ENCODE measurements at regions not wholly inside any gene's neighbourhood (a gene's known extent, or its start where the extent isn't known, plus 50 kb on each side); places are given as distances from the start of the nearest gene placed in this dataset.

GRCh38 chr14:62081951-62082350 lies 319.7 kb downstream of the SNAPC1 start:
- Histone ChIP-seq H3K4me3 (no peak overlapping the region), H3K4me1 (no peaks in the 10 kb centered on the region), H3K9me3 (no peaks in the 10 kb centered on the region), H3K36me3 (no peaks in the 10 kb centered on the region), H3K27me3 (no peaks in the 10 kb centered on the region), H3K27ac (no peak overlapping the region)
- TF ChIP-seq CTCF (IDR thresholded peaks at IDR 0.05) (no peak), POLR2AphosphoS5 (IDR thresholded peaks at IDR 0.05; ENCODE audit: insufficient read depth in 1 of 2, low read depth in 1 of 2) (no peak), POLR2A (IDR thresholded peaks at IDR 0.05) (no peak)
- DNase-seq (ENCODE audit: extremely low spot score in 2 of 2): no peak
- intact Hi-C loops (cut with DNase I): no loop called here

- H3K9me3 ChIP-seq: no peaks in the 10 kb centered on the region
- no peak overlapping the region for H3K4me3 ChIP-seq
- no peak for TF ChIP-seq POLR2AphosphoS5 (IDR thresholded peaks at IDR 0.05; ENCODE audit: insufficient read depth in 1 of 2, low read depth in 1 of 2)
- TF ChIP-seq CTCF (IDR thresholded peaks at IDR 0.05): no peak
- TF ChIP-seq POLR2A (IDR thresholded peaks at IDR 0.05): no peak
- no peaks in the 10 kb centered on the region for H3K27me3 ChIP-seq
- intact Hi-C loops (cut with DNase I): no loop called here
- DNase-seq (ENCODE audit: extremely low spot score in 2 of 2): no peak
- H3K27ac ChIP-seq: no peak overlapping the region
- no peaks in the 10 kb centered on the region for H3K36me3 ChIP-seq
- H3K4me1 ChIP-seq: no peaks in the 10 kb centered on the region
Measured at GRCh38 chr14:62082779-62083178, 320.6 kb downstream of the SNAPC1 start.

GRCh38 chr14:62084020-62084419 lies 321.8 kb downstream of the SNAPC1 start:
- no peaks in the 10 kb centered on the region for H3K9me3 ChIP-seq
- H3K36me3 ChIP-seq: no peaks in the 10 kb centered on the region
- H3K4me3 ChIP-seq: no peak overlapping the region
- no peak for DNase-seq (ENCODE audit: extremely low spot score in 2 of 2)
- no peaks in the 10 kb centered on the region for H3K27me3 ChIP-seq
- H3K4me1 ChIP-seq: no peaks in the 10 kb centered on the region
- TF ChIP-seq CTCF (IDR thresholded peaks at IDR 0.05) (no peak), POLR2AphosphoS5 (IDR thresholded peaks at IDR 0.05; ENCODE audit: insufficient read depth in 1 of 2, low read depth in 1 of 2) (no peak), POLR2A (IDR thresholded peaks at IDR 0.05) (no peak)
- H3K27ac ChIP-seq: no peak overlapping the region
- intact Hi-C loops (cut with DNase I): no loop called here

- intact Hi-C loops (cut with DNase I): no loop called here
- no peak for DNase-seq (ENCODE audit: extremely low spot score in 2 of 2)
- TF ChIP-seq CTCF (IDR thresholded peaks at IDR 0.05): no peak
- Histone ChIP-seq H3K4me1 (no peaks in the 10 kb centered on the region), H3K4me3 (no peak overlapping the region), H3K27ac (no peak overlapping the region), H3K27me3 (no peaks in the 10 kb centered on the region), H3K36me3 (no peaks in the 10 kb centered on the region), H3K9me3 (no peaks in the 10 kb centered on the region)
Measured at GRCh38 chr14:62087191-62087590, 325.0 kb downstream of the SNAPC1 start.

- intact Hi-C loops (cut with DNase I): no loop called here
- Histone ChIP-seq H3K9me3 (no peaks in the 10 kb centered on the region), H3K4me3 (no peak overlapping the region), H3K27me3 (no peaks in the 10 kb centered on the region), H3K36me3 (no peaks in the 10 kb centered on the region), H3K27ac (no peak overlapping the region), H3K4me1 (no peaks in the 10 kb centered on the region)
- no peak for DNase-seq (ENCODE audit: extremely low spot score in 2 of 2)
- TF ChIP-seq POLR2A (IDR thresholded peaks at IDR 0.05): no peak
- TF ChIP-seq CTCF (IDR thresholded peaks at IDR 0.05): no peak
- TF ChIP-seq POLR2AphosphoS5 (IDR thresholded peaks at IDR 0.05; ENCODE audit: insufficient read depth in 1 of 2, low read depth in 1 of 2): no peak
Measured at GRCh38 chr14:62093736-62094135, 331.5 kb downstream of the SNAPC1 start.

All from vagina (tissue), 2 donors.